HG02610 (cell line): ENCODE measurements at regions not wholly inside any gene's neighbourhood (a gene's known extent, or its start where the extent isn't known, plus 50 kb on each side); places are given as distances from the start of the nearest gene placed in this dataset.

ENCODE experiments used
- ATAC-seq: cut with Tn5 transposase; IDR thresholded peaks from one replicate; pipeline ENCODE4 v1.9.1; 2021; ENCODE audit warnings: mild to moderate bottlenecking, moderate library complexity; ENCODE audit not compliant: unreplicated experiment

GRCh38 chr4:78722878-78723277 is 53.3 kb upstream of the BMP2K start:
- no peak for ATAC-seq
